Hepatocyte (in vitro differentiated cells): ENCODE measurements at regions not wholly inside any gene's neighbourhood (a gene's known extent, or its start where the extent isn't known, plus 50 kb on each side); places are given as distances from the start of the nearest gene placed in this dataset.

Experiments used
- CTCF ChIP-seq: fragments of 200-600 bp; sonication (generic); IDR thresholded peaks from 2 replicates; pipeline ENCODE4 v1.5.1; 2016; ENCODE audit warnings: antibody characterized with exemption, mild to moderate bottlenecking; ENCODE audit not compliant: poor library complexity
- EZH2 ChIP-seq: fragments of 200-600 bp; sonication (generic); IDR thresholded peaks from 2 replicates; pipeline ENCODE4 v1.6.1; 2016; ENCODE audit warnings: antibody characterized with exemption, mild to moderate bottlenecking, borderline replicate concordance

GRCh38 chrX:953879-954482, 258.5 kb downstream of the CRLF2 start:
- TF ChIP-seq CTCF (no peak), EZH2 (no peak)
